ENCODE measurements at regions not wholly inside any gene's neighbourhood (a gene's known extent, or its start where the extent isn't known, plus 50 kb on each side); places are given as distances from the start of the nearest gene placed in this dataset.

DNA sequence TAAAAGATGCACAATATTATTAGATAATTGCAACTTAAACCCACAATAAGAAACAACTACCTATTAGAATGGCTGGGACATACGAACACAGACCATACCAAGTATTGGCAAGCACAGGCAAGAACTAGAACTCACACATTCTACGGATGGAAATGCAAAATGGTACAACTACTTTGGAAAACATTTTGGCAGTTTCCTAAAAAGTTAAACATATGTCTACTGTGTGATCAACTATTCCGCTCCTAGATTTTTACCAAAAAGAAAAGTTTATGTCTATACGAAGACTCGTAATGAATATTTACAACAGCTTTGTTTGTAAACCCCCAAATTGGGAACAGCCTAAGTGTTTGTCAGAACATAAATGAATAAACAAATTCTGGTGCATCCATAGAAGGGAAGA, 194.7 kb downstream of the FGFR2 start:
- WGBS = 95% methylated on average over 5 of the region's 5 CpGs
- Histone ChIP-seq H3K4me3 (ENCODE audit: low read depth, low read length) (no peak overlapping the region), H3K36me3 (ENCODE audit: insufficient read depth) (no peaks in the 10 kb centered on the region), H3K27ac (ENCODE audit: low read depth) (no peak overlapping the region), H3K4me1 (ENCODE audit: insufficient read depth) (no peaks in the 10 kb centered on the region)
- no peak for DNase-seq (ENCODE audit: extremely low spot score)

GRCh38 chr10:121404611-121405010, 193.6 kb downstream of the FGFR2 start:
- H3K36me3 ChIP-seq (ENCODE audit: insufficient read depth) = no peaks in the 10 kb centered on the region

GRCh38 chr10:121405096-121405495, 193.1 kb downstream of the FGFR2 start:
- DNase-seq (ENCODE audit: extremely low spot score) = no peak
- Histone ChIP-seq H3K4me3 (ENCODE audit: low read depth, low read length) (no peak overlapping the region), H3K27ac (ENCODE audit: low read depth) (no peak overlapping the region), H3K4me1 (ENCODE audit: insufficient read depth) (no peaks in the 10 kb centered on the region), H3K36me3 (ENCODE audit: insufficient read depth) (no peaks in the 10 kb centered on the region)
- WGBS = 61% methylated on average over 3 of the region's 3 CpGs

More at GRCh38 chr10:121404611-121405010, 193.6 kb downstream of the FGFR2 start:
- 93% methylated on average over 4 of the region's 4 CpGs for WGBS
- Histone ChIP-seq H3K27ac (ENCODE audit: low read depth) (no peak overlapping the region), H3K4me1 (ENCODE audit: insufficient read depth) (no peaks in the 10 kb centered on the region), H3K4me3 (ENCODE audit: low read depth, low read length) (no peak overlapping the region)
- no peak for DNase-seq (ENCODE audit: extremely low spot score)

- 99% methylated on average over 2 of the region's 2 CpGs for WGBS
- Histone ChIP-seq H3K36me3 (ENCODE audit: insufficient read depth) (no peaks in the 10 kb centered on the region), H3K4me1 (ENCODE audit: insufficient read depth) (no peaks in the 10 kb centered on the region), H3K4me3 (ENCODE audit: low read depth, low read length) (no peak overlapping the region), H3K27ac (ENCODE audit: low read depth) (no peak overlapping the region)
- no peak for DNase-seq (ENCODE audit: extremely low spot score)
Measured at GRCh38 chr10:121405549-121405948, 192.7 kb downstream of the FGFR2 start.

DNA sequence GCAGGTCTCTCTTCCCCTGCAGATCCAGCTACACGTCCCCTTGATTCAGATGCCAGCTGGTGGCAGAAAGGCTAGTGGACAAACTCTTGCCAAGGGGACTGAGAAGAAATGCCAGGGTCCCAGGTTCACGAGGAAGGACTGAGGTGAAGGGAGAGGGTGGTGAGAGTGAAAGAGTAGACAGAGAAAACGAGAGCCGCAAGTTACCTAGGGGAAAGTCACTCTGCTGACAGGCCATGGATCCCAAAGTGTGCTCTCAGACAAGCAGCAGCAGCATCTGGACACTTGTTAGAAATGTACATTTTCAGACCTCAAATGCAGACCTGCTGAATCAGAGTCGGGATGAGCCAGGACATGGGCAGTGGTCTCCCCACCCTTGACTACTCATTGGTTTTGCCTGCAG, 192.3 kb downstream of the FGFR2 start:
- H3K4me1 ChIP-seq (ENCODE audit: insufficient read depth) = no peaks in the 10 kb centered on the region
- no peak for DNase-seq (ENCODE audit: extremely low spot score)
- no peaks in the 10 kb centered on the region for H3K36me3 ChIP-seq (ENCODE audit: insufficient read depth)
- 95% methylated on average over 5 of the region's 5 CpGs for WGBS
- H3K27ac ChIP-seq (ENCODE audit: low read depth) = no peak overlapping the region
- H3K4me3 ChIP-seq (ENCODE audit: low read depth, low read length) = no peak overlapping the region

DNA sequence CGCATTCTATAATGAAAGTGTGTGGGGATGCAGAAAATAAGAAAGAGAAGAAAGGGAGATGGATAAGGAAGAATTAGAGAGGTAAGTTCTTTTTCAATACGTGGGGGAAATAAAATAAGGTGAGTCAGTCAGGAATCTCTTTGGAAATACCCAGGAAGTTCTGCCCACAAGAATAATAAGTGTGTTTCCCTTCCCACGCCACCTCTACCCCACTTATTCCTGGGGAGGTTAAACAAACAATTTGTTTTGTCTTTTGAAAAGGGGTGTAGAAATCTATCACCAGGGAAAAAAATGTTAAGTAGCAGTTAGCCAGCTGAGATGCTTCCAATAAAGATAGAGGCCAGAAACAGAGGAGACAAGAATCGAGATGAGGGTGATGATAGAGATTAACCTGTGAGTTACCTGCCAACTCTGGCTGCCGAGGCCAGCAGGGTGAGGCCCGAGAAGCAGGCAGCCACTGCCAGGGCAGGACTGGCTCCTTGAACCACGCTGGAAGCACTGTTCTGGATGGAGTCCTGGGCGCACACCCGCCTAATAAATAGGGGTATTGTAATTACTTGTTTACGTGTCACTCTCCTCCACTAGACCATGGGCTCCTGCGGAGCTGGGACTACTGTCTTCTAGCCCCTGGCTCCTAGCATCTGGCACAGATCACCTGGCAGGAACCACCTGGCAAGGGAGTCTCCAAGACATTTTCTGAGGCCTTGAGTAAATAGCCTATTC, 191.3 kb downstream of the FGFR2 start:
- H3K4me1 ChIP-seq (ENCODE audit: insufficient read depth) = no peaks in the 10 kb centered on the region
- no peaks in the 10 kb centered on the region for H3K36me3 ChIP-seq (ENCODE audit: insufficient read depth)
- H3K4me3 ChIP-seq (ENCODE audit: low read depth, low read length) = no peak overlapping the region
- H3K27ac ChIP-seq (ENCODE audit: low read depth) = no peak overlapping the region
- WGBS = 74% methylated on average over 11 of the region's 11 CpGs
- no peak for DNase-seq (ENCODE audit: extremely low spot score)

DNA sequence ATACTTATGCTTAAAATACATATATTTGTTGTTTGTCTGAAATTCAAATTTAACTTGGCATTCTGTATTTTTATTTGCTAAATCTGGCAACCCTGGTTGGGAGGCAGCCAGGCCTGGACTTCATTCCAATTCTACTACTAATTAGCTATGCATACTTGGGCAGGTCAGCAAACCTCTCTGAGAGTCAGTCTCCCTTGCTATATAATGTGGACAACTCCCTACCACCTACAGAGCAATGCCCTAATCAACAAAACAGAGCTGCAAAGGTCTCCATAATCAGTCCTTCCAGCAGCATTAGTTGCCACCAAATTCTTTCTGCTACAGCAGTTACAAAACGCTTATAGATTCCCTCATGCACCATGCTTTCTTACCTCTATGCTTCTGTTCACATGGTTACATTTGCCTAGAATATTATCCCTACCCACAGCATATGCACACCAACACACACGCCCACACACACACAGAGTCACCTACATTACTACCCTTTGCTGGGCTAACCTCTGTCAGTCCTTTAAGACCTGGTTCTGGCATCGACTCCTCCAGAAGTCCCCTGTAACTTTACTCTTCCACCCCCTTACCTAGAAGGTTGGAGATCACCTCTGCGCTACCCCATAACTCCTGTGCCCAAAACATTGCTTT, 188.7 kb downstream of the FGFR2 start:
- H3K4me1 ChIP-seq (ENCODE audit: insufficient read depth) = no peaks in the 10 kb centered on the region
- H3K27ac ChIP-seq (ENCODE audit: low read depth) = no peak overlapping the region
- no peak for DNase-seq (ENCODE audit: extremely low spot score)
- WGBS = 92% methylated on average over 4 of the region's 4 CpGs
- no peak overlapping the region for H3K4me3 ChIP-seq (ENCODE audit: low read depth, low read length)
- H3K36me3 ChIP-seq (ENCODE audit: insufficient read depth) = no peaks in the 10 kb centered on the region

DNA sequence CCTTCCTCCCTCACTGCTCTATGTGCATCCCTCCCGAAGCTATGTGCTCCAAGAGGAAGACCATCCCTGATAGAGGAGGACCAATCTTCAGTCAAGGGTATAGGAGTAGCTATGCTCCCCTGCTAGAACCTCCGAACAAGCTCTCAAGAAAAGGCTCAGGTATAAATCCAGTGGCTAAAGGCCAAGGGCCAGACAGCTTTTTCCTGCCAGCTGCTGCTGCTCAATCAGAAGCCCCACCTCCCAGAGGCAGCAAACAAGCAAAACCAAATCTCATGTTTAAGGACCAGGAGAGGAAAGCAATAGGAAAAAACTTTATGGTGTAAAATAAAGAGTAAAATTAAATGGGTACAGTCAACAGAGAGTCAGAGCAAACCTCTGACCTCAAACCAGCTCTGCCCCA, 187.2 kb downstream of the FGFR2 start:
- Histone ChIP-seq H3K36me3 (ENCODE audit: insufficient read depth) (no peaks in the 10 kb centered on the region), H3K4me1 (ENCODE audit: insufficient read depth) (no peaks in the 10 kb centered on the region), H3K27ac (ENCODE audit: low read depth) (no peak overlapping the region), H3K4me3 (ENCODE audit: low read depth, low read length) (no peak overlapping the region)
- DNase-seq (ENCODE audit: extremely low spot score) = no peak
- WGBS = 62% methylated on average over 2 of the region's 2 CpGs

DNA sequence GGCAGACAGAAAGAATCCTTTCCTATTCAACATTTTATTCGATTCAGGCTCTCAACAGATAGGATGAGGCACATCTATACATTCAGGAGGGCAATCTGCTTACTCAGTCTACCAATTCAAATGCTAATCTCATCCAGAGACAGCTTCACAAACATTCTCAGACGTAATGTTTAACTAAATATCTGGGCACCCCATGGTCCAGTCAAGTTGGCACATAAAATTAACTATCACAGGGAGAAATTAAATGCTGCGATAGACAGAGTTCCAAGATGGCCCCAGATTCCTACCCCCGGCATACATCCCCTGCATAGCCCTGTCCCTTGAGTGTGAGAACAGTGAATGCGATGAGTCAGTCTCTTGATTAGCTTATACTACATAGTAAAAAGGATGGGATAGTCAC, 184.3 kb downstream of the FGFR2 start:
- no peak overlapping the region for H3K27ac ChIP-seq (ENCODE audit: low read depth)
- WGBS = 72% methylated on average over 5 of the region's 5 CpGs

GRCh38 chr10:121414366-121415062, 183.7 kb downstream of the FGFR2 start:
- H3K27ac ChIP-seq (ENCODE audit: low read depth) = no peak overlapping the region
- no peak for DNase-seq (ENCODE audit: extremely low spot score)
- no peak overlapping the region for H3K4me3 ChIP-seq (ENCODE audit: low read depth, low read length)
- no peaks in the 10 kb centered on the region for H3K36me3 ChIP-seq (ENCODE audit: insufficient read depth)
- 95% methylated on average over 1 of the region's 1 CpG for WGBS
- H3K4me1 ChIP-seq (ENCODE audit: insufficient read depth) = no peaks in the 10 kb centered on the region

More for the DNA sequence above, 184.3 kb downstream of the FGFR2 start:
- no peak overlapping the region for H3K4me3 ChIP-seq (ENCODE audit: low read depth, low read length)
- H3K36me3 ChIP-seq (ENCODE audit: insufficient read depth) = no peaks in the 10 kb centered on the region
- H3K4me1 ChIP-seq (ENCODE audit: insufficient read depth) = no peaks in the 10 kb centered on the region
- DNase-seq (ENCODE audit: extremely low spot score) = no peak

DNA sequence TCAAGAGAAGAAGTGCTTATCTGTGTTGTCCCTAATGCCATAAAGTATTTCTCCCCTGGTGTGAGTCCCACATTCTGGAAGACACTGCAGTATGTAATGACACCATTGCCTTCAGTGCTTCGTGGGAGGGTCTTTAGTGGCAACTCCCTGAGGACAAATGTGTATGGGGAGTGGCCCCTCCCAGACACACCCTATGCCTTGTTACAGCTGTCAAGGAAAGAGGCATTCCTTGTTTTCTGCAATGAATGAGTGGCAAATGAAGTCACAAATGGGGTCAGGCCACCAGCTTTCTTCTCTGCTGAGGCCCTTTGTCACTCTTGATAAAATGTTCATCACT, 183.2 kb downstream of the FGFR2 start:
- no peaks in the 10 kb centered on the region for H3K36me3 ChIP-seq (ENCODE audit: insufficient read depth)
- H3K27ac ChIP-seq (ENCODE audit: low read depth) = no peak overlapping the region
- WGBS = 35% methylated on average over 1 of the region's 1 CpG
- H3K4me1 ChIP-seq (ENCODE audit: insufficient read depth) = no peaks in the 10 kb centered on the region
- no peak overlapping the region for H3K4me3 ChIP-seq (ENCODE audit: low read depth, low read length)
- DNase-seq (ENCODE audit: extremely low spot score) = no peak

DNA sequence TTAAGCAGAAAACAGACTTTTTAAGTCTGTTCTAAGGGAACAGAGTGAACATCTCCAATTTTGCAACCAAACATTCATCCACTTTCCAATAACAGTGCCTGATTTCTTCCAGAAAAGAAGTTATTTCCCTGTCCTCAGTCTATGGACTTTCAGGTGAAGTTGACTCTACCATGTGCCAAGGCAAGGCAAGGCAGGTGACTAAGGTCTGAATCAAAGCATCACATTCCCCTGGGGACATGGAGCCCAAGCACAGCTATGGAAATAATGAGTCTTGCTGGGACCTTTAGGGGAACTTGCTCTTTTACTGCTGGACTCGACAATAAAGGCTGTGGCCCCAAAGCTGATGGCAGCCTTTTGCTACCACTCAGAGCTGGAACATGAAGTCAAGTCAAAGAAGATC, 182.2 kb downstream of the FGFR2 start:
- H3K4me3 ChIP-seq (ENCODE audit: low read depth, low read length) = no peak overlapping the region
- no peak for DNase-seq (ENCODE audit: extremely low spot score)
- WGBS = 93% methylated on average over 1 of the region's 1 CpG
- H3K36me3 ChIP-seq (ENCODE audit: insufficient read depth) = no peaks in the 10 kb centered on the region
- H3K4me1 ChIP-seq (ENCODE audit: insufficient read depth) = no peaks in the 10 kb centered on the region
- no peak overlapping the region for H3K27ac ChIP-seq (ENCODE audit: low read depth)

- Histone ChIP-seq H3K4me1 (ENCODE audit: insufficient read depth) (no peaks in the 10 kb centered on the region), H3K4me3 (ENCODE audit: low read depth, low read length) (no peak overlapping the region), H3K27ac (ENCODE audit: low read depth) (no peak overlapping the region), H3K36me3 (ENCODE audit: insufficient read depth) (no peaks in the 10 kb centered on the region)
- DNase-seq (ENCODE audit: extremely low spot score) = no peak
- 66% methylated on average over 2 of the region's 2 CpGs for WGBS
Measured at GRCh38 chr10:121417298-121417697, 180.9 kb downstream of the FGFR2 start.

GRCh38 chr10:121418126-121418777, 180.0 kb downstream of the FGFR2 start:
- 69% methylated on average over 1 of the region's 1 CpG for WGBS
- no peak for DNase-seq (ENCODE audit: extremely low spot score)
- H3K36me3 ChIP-seq (ENCODE audit: insufficient read depth) = no peaks in the 10 kb centered on the region
- H3K4me3 ChIP-seq (ENCODE audit: low read depth, low read length) = no peak overlapping the region
- H3K27ac ChIP-seq (ENCODE audit: low read depth) = no peak overlapping the region
- H3K4me1 ChIP-seq (ENCODE audit: insufficient read depth) = no peaks in the 10 kb centered on the region
